ENCODE measurements at regions not wholly inside any gene's neighbourhood (a gene's known extent, or its start where the extent isn't known, plus 50 kb on each side); places are given as distances from the start of the nearest gene placed in this dataset.
A peak's percentile ranks its signal among the peaks of the same experiment; 100 is the strongest.

GRCh38 chr2:8003462-8004075 lies 678.3 kb upstream of the ID2 start:
- Histone ChIP-seq H3K4me2 (ENCODE audit: insufficient read depth, low read length) (peak overlapping the region; percentile 72), H3K9me1 (ENCODE audit: control insufficient read depth, insufficient read depth, low read length) (no peaks in the 10 kb centered on the region), H3K27ac (ENCODE audit: extremely low read depth, low read depth, low read length) (peak overlapping the region; percentile 43), H3K9ac (ENCODE audit: insufficient read depth in 1 of 2, low read depth in 2 of 2, low read length in 2 of 2) (peak overlapping the region in 1 of 2 experiments; percentile 42; a peak in 2 of 4 replicates), H3K36me3 (ENCODE audit: control insufficient read depth, insufficient read depth, low read length) (no peaks in the 10 kb centered on the region), H3K4me3 (no peak overlapping the region), H4K20me1 (replicated peaks; ENCODE audit: control insufficient read depth, insufficient read depth, low read length) (no peaks in the 10 kb centered on the region), H3K9me3 (replicated peaks; ENCODE audit: control insufficient read depth, insufficient read depth, low read depth, low read length) (no peaks in the 10 kb centered on the region), H3K4me1 (replicated peaks in 1 of 2; ENCODE audit: control insufficient read depth in 2 of 2, insufficient read depth in 2 of 2, low read length in 2 of 2) (peaks cover 9 to 19% of the 10 kb centered on the region in 2 experiments; a peak in 4 of 5 replicates), H3K79me2 (ENCODE audit: control insufficient read depth, insufficient read depth, low read length) (no peaks in the 10 kb centered on the region), H2AFZ (ENCODE audit: low read depth, low read length) (peak overlapping the region; percentile 29), H3K27me3 (ENCODE audit: control insufficient read depth in 2 of 2, insufficient read depth in 2 of 2, low read length in 2 of 2) (no peaks in the 10 kb centered on the region)
- no TSS peak for BruUV-seq (replicated peaks)
- ChIA-PET CTCF (ENCODE audit: low intra/inter-chr PET ratio) (no interaction called here), POLR2A (interaction anchor here (0.7 kb wide), 1 partner anchor 577 kb away, joined by 4 read pairs; no protein-coding TSS in a partner anchor)
- ATAC-seq (peak; percentile 75), DNase-seq (ENCODE audit: extremely low read depth in 1 of 4, low spot score in 3 of 4) (peak in 3 of 4 experiments; percentile 13 to 27 (median 17)), FAIRE-seq (no peak)
- in situ Hi-C loops (cut with MboI), result loop anchor here (25.0 kb wide), 1 partner anchor 684 kb away; the partner anchor contains the start of gene ID2
- intact Hi-C loops (cut with micrococcal nuclease), result loop anchor here (5.0 kb wide), 1 partner anchor 679 kb away; the partner anchor contains the start of gene ID2
- 8% methylated on average over 13 of the region's 13 CpGs for WGBS (ENCODE audit: insufficient coverage, low coverage, missing lambda C conversion rate)
- TF ChIP-seq, protein P1, sequence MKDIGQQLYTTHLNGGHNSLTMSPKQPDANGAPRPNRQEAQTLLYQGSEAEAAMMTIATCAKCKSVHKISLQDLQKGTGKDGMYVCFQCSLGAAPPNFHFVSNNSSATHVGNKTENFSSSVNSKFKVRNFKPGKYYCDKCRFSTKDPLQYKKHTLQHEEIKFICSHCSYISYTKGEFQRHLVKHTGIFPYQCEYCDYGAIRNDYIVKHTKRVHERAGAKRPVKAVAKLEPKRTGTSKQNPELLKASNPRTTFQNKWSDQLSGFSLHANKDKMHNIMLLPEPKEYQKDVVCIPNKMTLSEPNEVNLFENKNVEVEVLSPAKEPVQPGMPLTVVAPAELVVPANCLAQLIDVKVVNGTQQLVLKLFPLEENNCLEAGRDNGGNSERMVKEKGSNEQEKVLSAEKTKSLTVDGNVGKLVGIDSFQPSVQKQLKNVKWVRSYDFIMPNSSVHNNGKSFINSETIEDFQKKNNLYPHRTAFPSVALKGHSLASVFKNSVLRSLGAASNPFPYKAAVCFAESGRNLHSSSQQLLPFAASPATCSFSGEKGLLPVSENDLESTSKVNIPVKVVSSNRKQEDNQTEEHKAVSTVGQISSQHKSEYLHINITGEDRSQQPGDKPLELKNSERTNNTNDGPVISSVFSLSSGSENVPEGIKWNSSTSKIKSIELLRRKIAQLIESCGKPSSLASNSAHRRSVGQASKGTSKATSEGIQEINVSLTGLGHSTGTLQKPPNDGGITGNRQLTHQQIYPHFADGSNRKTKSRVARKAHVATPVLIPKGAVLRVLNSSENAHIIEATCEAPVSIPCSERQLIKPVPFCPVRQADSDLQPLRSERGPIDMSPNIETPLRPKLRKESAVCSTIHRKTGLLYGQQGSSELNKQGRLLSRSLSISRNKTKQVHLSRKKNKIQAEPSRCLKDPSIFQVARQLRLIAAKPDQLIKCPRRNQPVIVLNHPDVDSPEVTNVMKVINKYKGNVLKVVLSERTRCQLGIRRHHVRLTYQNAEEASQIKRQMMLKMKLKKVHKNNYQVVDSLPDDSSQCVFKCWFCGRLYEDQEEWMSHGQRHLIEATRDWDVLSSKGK (CRISPR knock-in tag; IDR thresholded peaks at IDR 0.05), result no peak
- TF ChIP-seq FOXA3 (CRISPR knock-in tag; conservative IDR thresholded peaks at IDR 0.05 in 1 of 2, IDR thresholded peaks at IDR 0.05 in 1 of 2) (peak in 1 of 2 experiments; percentile 61; a peak in 1 of 4 replicates), TAF7 (tag; IDR thresholded peaks at IDR 0.05) (no peak), HDAC6 (IDR thresholded peaks at IDR 0.05; ENCODE audit: low read depth, low read length) (no peak), ZBTB9 (CRISPR knock-in tag; IDR thresholded peaks at IDR 0.05) (no peak), PRPF4 (IDR thresholded peaks at IDR 0.05; ENCODE audit: insufficient read depth, low read depth, low read length, poor library complexity, severe bottlenecking) (no peak), POLR3A (IDR thresholded peaks at IDR 0.05; ENCODE audit: borderline replicate concordance, extremely low read depth, insufficient read depth, insufficient read length) (no peak), TCF7L2 (IDR thresholded peaks at IDR 0.05; ENCODE audit: low read depth, low read length) (no peak), TCFL5 (CRISPR knock-in tag; conservative IDR thresholded peaks at IDR 0.05) (no peak), KAT8 (IDR thresholded peaks at IDR 0.05; ENCODE audit: low read depth) (no peak), ZBTB7A (IDR thresholded peaks at IDR 0.05; ENCODE audit: borderline replicate concordance, control insufficient read depth, low read depth, low read length) (0 out of 2 replicates have a peak, but pooled peaks have one; percentile 40), ZNF707 (CRISPR knock-in tag; conservative IDR thresholded peaks at IDR 0.05) (no peak), PTRF (tag; IDR thresholded peaks at IDR 0.05) (no peak), ZNF282 (CRISPR knock-in tag; IDR thresholded peaks at IDR 0.05) (no peak), NCOA6 (IDR thresholded peaks at IDR 0.05) (no peak), RB1 (IDR thresholded peaks at IDR 0.05; ENCODE audit: low read depth) (no peak), ASH1L (IDR thresholded peaks at IDR 0.05; ENCODE audit: borderline replicate concordance, low read depth, partially characterized antibody) (no peak)

All from K562 (cell line).